Right lobe of liver (tissue), 6 donors: ENCODE measurements at regions not wholly inside any gene's neighbourhood (a gene's known extent, or its start where the extent isn't known, plus 50 kb on each side); places are given as distances from the start of the nearest gene placed in this dataset.

Experiments
- ATAC-seq, 4 donors: fragments of 200-7000 bp; cut with Tn5 transposase; one replicate each; pipeline ENCODE4 v1.9.1; 2020; ENCODE audit warnings: mild to moderate bottlenecking in 4 of 4, moderate library complexity in 4 of 4
- DNase-seq, 3 donors: peaks; one replicate each; pipeline ENCODE4 v3.0.0-alpha.2; 2020
- H3K27ac ChIP-seq, 3 donors: fragments of 200-600 bp; one replicate each; pipeline ENCODE4 v1.8.0; 2022
- H3K27me3 ChIP-seq, 2 donors: fragments of 200-600 bp; one replicate each; pipeline ENCODE4 v1.8.0; 2022
- H3K36me3 ChIP-seq, 4 donors: fragments of 200-600 bp; sonication (generic) in 1 of 4; one replicate each; pipeline versions ENCODE4 v1.5.1 to v1.8.0; 2017 to 2022; ENCODE audit warnings: control low read depth in 1 of 4
- H3K4me1 ChIP-seq, 4 donors: fragments of 200-600 bp; sonication (generic) in 1 of 4; one replicate each; pipeline versions ENCODE4 v1.5.1 to v1.8.0; 2017 to 2022; ENCODE audit warnings: control low read depth in 1 of 4
- H3K4me3 ChIP-seq, 3 donors: fragments of 200-600 bp; one replicate each; pipeline ENCODE4 v1.8.0; 2022
- H3K9me3 ChIP-seq, 4 donors: fragments of 200-600 bp; sonication (generic) in 1 of 4; one replicate each; pipeline versions ENCODE4 v1.5.1 to v1.8.0; 2017 to 2022; ENCODE audit warnings: control low read depth in 1 of 4
- POLR2A ChIP-seq: fragments of 450-650 bp; IDR thresholded peaks from one replicate; pipeline ENCODE4 v1.6.1; 2017; ENCODE audit warnings: antibody characterized with exemption, mild to moderate bottlenecking
- WGBS: methylation state at CpG from one replicate; pipeline ENCODE4 v1.1.6; 2018; ENCODE audit warnings: low coverage, low lambda C conversion rate; ENCODE audit not compliant: insufficient coverage; ENCODE audit errors: missing lambda C conversion rate; 5-methylcytosine and 5-hydroxymethylcytosine counted together
- intact Hi-C, 2 donors: fragments of 100-400 bp; cut with DNase I; formaldehyde crosslinking; loops; one replicate each; pipeline versions ENCODE4 v1.11.2 to v1.14.1; 2022
- TF ChIP-seq, protein P1 (sequence below), 4 donors: fragments of 200-600 bp in 3 of 4; fragments of 450-650 bp in 1 of 4; IDR thresholded peaks; one replicate each; pipeline versions ENCODE4 v1.5.1 to v1.8.0; 2016 to 2022; ENCODE audit warnings: antibody characterized with exemption in 4 of 4, mild to moderate bottlenecking in 2 of 4
- donor health status: DM: no; HTN: yes; CAD: no.
- donor health status: DM: no; HTN: no; CAD: no.
- donor health status: DM: no; HTN: no; CAD: no.
- donor health status: DM: no; HTN: yes; CAD: no.
- donor health status: DM: no; HTN: yes; CAD: no.

DNA sequence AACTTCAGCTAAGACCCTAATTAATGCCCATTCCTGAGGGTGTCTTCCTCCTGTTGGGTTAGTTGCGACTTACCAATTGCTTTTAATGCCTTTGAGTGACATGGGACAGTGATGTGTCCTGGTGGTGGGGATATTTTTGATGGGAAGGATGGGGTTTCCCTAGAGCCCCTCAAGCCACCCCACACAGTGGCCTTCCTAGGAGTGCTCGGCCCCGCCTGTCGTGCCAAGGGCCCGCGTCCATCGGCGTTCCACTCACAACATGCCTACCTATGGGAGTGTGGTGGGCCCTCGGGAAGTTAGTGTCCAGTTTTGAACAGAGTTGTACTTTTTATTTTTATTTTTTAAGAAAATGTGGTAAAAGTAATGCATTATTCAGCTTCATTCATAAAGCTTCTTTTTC lies 50.1 kb upstream of the TSPAN2 start:
- H3K27me3 ChIP-seq = no peaks in the 10 kb centered on the region
- no peaks in the 10 kb centered on the region for H3K9me3 ChIP-seq
- no peak overlapping the region for H3K27ac ChIP-seq
- intact Hi-C loops = loop anchor here (5.0 to 10.0 kb wide), 3 partner anchors 328 to 455 kb away; no protein-coding TSS in a partner anchor
- H3K4me3 ChIP-seq = no peak overlapping the region
- DNase-seq (no peak), ATAC-seq (no peak)
- H3K36me3 ChIP-seq = no peaks in the 10 kb centered on the region
- TF ChIP-seq, protein P1, sequence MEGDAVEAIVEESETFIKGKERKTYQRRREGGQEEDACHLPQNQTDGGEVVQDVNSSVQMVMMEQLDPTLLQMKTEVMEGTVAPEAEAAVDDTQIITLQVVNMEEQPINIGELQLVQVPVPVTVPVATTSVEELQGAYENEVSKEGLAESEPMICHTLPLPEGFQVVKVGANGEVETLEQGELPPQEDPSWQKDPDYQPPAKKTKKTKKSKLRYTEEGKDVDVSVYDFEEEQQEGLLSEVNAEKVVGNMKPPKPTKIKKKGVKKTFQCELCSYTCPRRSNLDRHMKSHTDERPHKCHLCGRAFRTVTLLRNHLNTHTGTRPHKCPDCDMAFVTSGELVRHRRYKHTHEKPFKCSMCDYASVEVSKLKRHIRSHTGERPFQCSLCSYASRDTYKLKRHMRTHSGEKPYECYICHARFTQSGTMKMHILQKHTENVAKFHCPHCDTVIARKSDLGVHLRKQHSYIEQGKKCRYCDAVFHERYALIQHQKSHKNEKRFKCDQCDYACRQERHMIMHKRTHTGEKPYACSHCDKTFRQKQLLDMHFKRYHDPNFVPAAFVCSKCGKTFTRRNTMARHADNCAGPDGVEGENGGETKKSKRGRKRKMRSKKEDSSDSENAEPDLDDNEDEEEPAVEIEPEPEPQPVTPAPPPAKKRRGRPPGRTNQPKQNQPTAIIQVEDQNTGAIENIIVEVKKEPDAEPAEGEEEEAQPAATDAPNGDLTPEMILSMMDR (IDR thresholded peaks at IDR 0.05) = no peak
- TF ChIP-seq POLR2A = no peak
- H3K4me1 ChIP-seq = no peaks in the 10 kb centered on the region
- 38% methylated on average over 8 of the region's 9 CpGs for WGBS
